IPS DF 19.7 (cell line): ENCODE measurements at regions not wholly inside any gene's neighbourhood (a gene's known extent, or its start where the extent isn't known, plus 50 kb on each side); places are given as distances from the start of the nearest gene placed in this dataset.
"Not testable (repeated sequence)": the region's sequence is repeated elsewhere in the genome, so short reads cannot be mapped to it uniquely, and the experiment has no call there.

Experiments used
- DNase-seq: peaks from one replicate; pipeline ENCODE4 v3.0.0-alpha.2; 2013; ENCODE audit warnings: low read depth, low spot score

DNA sequence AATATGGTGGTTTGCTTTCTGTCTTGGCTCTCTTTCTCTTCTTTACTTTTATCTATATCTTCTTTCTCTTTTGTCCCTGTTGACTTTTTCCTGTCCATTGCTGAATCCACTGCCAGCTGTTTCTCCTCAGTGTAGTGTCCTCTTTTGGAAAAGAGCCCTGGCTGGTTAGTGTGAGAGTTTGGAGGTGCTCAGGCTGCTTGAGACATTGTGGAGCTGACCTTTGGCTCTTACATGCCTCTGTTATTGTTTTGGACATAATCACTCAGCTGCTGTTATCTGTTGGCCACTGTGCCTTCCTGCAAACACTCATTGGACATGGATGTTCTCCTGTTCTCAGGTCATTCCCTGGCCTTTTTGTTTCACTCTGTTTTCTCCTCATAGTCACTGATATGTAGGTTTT lies 295.4 kb upstream of the RIOK2 start:
- DNase-seq: no peak

- no peak for DNase-seq
Measured at GRCh38 chr5:97480313-97480712, 297.3 kb upstream of the RIOK2 start.

GRCh38 chr5:97488126-97488668 lies 305.1 kb upstream of the RIOK2 start:
- no peak for DNase-seq

- no peak for DNase-seq
Measured at GRCh38 chr5:97489010-97489840, 306.2 kb upstream of the RIOK2 start.

DNA sequence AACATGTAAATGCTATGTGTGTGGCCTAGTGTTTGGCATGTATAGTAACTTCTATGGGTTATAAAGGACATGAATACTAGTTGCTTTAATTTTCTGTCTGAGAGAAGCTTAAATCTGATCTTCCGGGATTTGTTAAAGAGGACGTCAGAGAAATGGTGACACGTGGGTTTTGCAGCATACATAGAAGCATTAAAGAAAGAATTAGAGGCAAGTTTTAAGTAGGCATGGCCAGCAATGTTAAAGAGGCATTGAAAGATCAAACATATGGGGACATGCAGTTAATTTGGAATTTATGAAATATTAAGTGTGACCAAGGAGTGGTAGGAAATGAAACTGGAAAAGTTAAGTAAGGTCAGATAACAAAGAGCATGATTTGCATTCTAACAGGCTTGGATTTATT lies 311.4 kb upstream of the RIOK2 start:
- no peak for DNase-seq

GRCh38 chr5:97495301-97495700 lies 312.3 kb upstream of the RIOK2 start:
- DNase-seq: no peak

DNA sequence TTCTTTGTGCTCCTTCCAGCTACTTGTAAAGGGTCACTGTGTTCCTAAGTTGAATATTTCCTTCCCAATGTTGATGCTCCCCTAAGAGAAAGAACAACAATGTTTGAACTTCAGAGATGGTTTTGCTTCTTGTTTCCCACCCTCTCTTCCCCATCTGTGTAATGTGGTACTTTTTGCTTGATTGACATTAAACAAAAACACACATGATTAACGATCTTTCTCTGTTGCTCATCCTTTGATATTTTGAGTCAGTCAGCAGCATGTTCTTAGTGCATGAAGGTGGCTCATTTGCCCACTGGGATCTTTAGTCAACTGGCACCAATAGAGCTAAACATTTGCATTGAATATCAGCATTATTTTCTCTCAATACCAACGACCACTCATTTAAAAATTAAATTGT lies 313.0 kb upstream of the RIOK2 start:
- DNase-seq: no peak

GRCh38 chr5:97498657-97499056 lies 315.6 kb upstream of the RIOK2 start:
- DNase-seq: no peak

GRCh38 chr5:97499605-97500004 lies 316.6 kb upstream of the RIOK2 start:
- no peak for DNase-seq

GRCh38 chr5:97501286-97501964 lies 318.4 kb upstream of the RIOK2 start:
- no peak for DNase-seq

- DNase-seq: no peak
Measured at GRCh38 chr5:97501965-97502305, 318.9 kb upstream of the RIOK2 start.

GRCh38 chr5:97508864-97509263 lies 325.8 kb upstream of the RIOK2 start:
- no peak for DNase-seq

GRCh38 chr5:97519565-97519964 lies 336.5 kb upstream of the RIOK2 start:
- DNase-seq: not testable (repeated sequence)

DNA sequence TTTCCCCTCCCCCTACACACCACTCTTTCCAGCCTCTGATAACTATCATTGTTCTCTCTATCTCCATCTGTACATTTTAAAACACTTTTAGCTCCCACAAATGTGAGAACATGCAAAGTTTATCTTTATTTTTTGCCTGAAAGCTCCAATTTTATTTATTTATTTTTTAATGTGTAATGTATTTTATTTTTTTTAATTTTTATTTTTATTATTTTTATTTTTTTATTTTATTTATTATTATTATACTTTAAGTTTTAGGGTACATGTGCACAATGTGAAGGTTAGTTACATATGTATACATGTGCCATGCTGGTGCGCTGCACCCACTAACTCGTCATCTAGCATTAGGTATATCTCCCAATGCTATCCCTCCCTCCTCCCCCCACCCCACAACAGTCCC lies 340.3 kb upstream of the RIOK2 start:
- not testable (repeated sequence) for DNase-seq

DNA sequence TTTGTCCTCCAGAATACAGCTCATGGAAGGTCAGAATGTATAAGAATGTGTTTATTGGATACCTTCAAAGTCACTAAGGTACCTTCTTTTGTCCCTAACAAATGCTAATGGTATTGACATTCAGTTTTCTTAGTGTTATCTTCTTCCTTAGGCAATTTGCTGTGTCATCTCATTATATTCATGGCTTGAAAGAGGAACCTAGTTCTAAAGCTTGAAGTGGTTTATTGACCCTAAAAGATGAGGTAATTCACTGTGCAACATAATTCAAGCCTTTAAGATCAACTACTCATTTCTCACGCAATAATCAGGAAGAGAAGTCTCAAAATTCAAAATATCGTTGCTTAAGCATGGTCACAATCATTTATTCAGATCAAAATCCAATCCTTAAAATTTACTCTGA lies 342.7 kb upstream of the RIOK2 start:
- DNase-seq: no peak

DNA sequence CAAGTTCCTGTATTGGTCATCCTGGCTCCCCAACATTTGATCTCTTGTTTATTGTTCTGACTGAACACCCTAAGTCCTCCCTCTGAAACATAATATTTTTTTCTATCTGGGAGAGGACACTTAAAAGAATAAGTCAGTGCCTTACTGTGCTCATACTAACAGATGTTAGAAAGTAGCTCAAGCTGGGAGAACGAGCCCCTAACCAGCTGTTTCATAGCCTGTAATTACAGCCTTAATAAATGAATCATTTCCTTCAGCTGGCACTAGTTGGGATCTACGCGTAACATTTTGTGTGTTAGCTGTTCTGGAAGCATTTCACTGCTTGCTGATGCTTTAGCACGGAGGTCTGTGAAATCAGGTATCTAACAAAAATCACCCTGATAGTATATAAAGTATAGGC lies 345.9 kb upstream of the RIOK2 start:
- DNase-seq: no peak

- no peak for DNase-seq
Measured at GRCh38 chr5:97529354-97529985, 346.4 kb upstream of the RIOK2 start.

- DNase-seq: no peak
Measured at GRCh38 chr5:97531549-97531948, 348.5 kb upstream of the RIOK2 start.

- DNase-seq: peak; percentile 25
Measured at GRCh38 chr5:97534166-97534565, 351.1 kb upstream of the RIOK2 start.

DNA sequence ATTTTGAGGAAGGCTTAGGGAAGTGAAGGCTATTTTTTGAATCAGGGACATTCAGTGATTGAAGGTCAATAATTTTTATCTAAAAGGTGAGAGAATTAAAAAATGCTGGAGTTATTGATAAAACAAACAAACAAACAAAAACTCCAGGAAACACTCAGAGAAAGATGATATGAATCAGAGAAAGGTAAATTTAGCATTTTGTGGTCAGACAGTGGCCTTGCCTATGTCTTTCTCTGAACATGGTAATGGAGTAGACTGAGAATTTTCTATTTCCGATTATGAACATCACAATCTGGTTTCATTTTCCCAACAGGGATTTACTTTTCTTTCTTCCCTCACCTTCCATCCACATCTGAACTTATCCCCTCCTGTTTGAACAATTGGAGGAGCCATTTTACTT lies 353.6 kb upstream of the RIOK2 start:
- no peak for DNase-seq

- no peak for DNase-seq
Measured at GRCh38 chr5:97538912-97539311, 355.9 kb upstream of the RIOK2 start.

DNA sequence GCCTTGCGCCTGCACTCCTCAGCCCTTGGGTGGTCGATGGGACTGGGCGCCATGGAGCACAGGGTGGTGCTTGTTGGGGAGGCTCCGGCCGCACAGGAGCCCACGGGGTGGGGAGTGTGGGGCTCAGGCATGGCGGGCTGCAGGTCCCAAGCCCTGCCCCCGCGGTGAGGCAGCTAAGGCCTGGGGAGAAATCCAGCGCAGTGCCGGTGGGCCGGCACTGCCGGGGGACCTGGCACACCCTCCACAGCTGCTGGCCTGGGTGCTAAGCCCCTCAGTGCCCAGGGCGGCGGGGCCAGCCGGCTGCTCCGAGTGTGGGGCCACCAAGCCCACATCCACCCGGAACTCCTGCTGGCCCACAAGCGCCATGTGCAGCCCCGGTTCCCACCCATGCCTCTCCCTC lies 358.8 kb upstream of the RIOK2 start:
- DNase-seq: no peak

GRCh38 chr5:97542469-97542868 lies 359.4 kb upstream of the RIOK2 start:
- DNase-seq: no peak
